BJ (cell line): ENCODE measurements at regions not wholly inside any gene's neighbourhood (a gene's known extent, or its start where the extent isn't known, plus 50 kb on each side); places are given as distances from the start of the nearest gene placed in this dataset.
A peak's percentile ranks its signal among the peaks of the same experiment; 100 is the strongest.
"Not testable (repeated sequence)": the region's sequence is repeated elsewhere in the genome, so short reads cannot be mapped to it uniquely, and the experiment has no call there.

Source experiments
- CTCF ChIA-PET: fragments of 350-600 bp; formaldehyde crosslinking; extraction: SDS; loops from one replicate; lab custom pipeline; 2021; ENCODE audit warnings: antibody characterized with exemption, inconsistent platforms; lab: Yijun Ruan, JAX
- POLR2A ChIA-PET: fragments of 300-600 bp; sonication (Branson Sonifier 250); formaldehyde crosslinking; extraction: SDS; loops from one replicate; lab custom pipeline; 2021; ENCODE audit warnings: antibody characterized with exemption; lab: Charles Lee
- DNase-seq: peaks from one replicate; pipeline ENCODE4 v3.0.0-alpha.2; 2011; ENCODE audit warnings: low read depth
- H3K27me3 ChIP-seq: 2 replicates; pipeline ENCODE4 v1.6.0; 2011; ENCODE audit warnings: low read length; ENCODE audit not compliant: control insufficient read depth, insufficient read depth
- H3K36me3 ChIP-seq: 2 replicates; pipeline ENCODE4 v1.5.1; 2011; ENCODE audit warnings: low read length; ENCODE audit not compliant: control insufficient read depth, insufficient read depth
- H3K4me3 ChIP-seq: 2 replicates; pipeline ENCODE4 v1.5.1; 2011; ENCODE audit warnings: low read depth, mild to moderate bottlenecking, control low read depth, low read length
- CTCF ChIP-seq: IDR thresholded peaks from 2 replicates; pipeline ENCODE4 v1.5.1; 2011; ENCODE audit warnings: low read depth, mild to moderate bottlenecking, control low read depth, inconsistent platforms, low read length, moderate library complexity; ENCODE audit not compliant: insufficient read depth

GRCh38 chr12:20089077-20089476 lies 279.3 kb upstream of the PDE3A start:
- Histone ChIP-seq H3K27me3 (no peaks in the 10 kb centered on the region), H3K4me3 (no peak overlapping the region), H3K36me3 (no peaks in the 10 kb centered on the region)
- ChIA-PET POLR2A (interaction anchor here (0.7 kb wide), 1 partner anchor 49 kb away, joined by 4 read pairs; no protein-coding TSS in a partner anchor), CTCF (interaction anchor here (1.1 kb wide), 1 partner anchor 14 kb away, joined by 3 read pairs; no protein-coding TSS in a partner anchor)
- TF ChIP-seq CTCF = no peak
- no peak for DNase-seq

- CTCF ChIA-PET, H3K4me3 ChIP-seq, H3K36me3 ChIP-seq, H3K27me3 ChIP-seq, DNase-seq, POLR2A ChIA-PET: not testable (repeated sequence)
Observed at GRCh38 chr12:20093190-20093810, 275.0 kb upstream of the PDE3A start.

GRCh38 chr12:20096430-20096829 lies 271.9 kb upstream of the PDE3A start:
- POLR2A ChIA-PET = no interaction called here
- no peaks in the 10 kb centered on the region for H3K27me3 ChIP-seq
- no peak for DNase-seq

GRCh38 chr12:20097626-20098025 lies 270.7 kb upstream of the PDE3A start:
- DNase-seq = peak; percentile 7
- H3K27me3 ChIP-seq = no peaks in the 10 kb centered on the region
- H3K36me3 ChIP-seq = no peaks in the 10 kb centered on the region
- ChIA-PET POLR2A (no interaction called here), CTCF (interaction anchor here (0.6 kb wide), 1 partner anchor 560 kb away, joined by 3 read pairs; no protein-coding TSS in a partner anchor)
- TF ChIP-seq CTCF = no peak
- H3K4me3 ChIP-seq = no peak overlapping the region

More at GRCh38 chr12:20096430-20096829, 271.9 kb upstream of the PDE3A start:
- Histone ChIP-seq H3K36me3 (no peaks in the 10 kb centered on the region), H3K4me3 (no peak overlapping the region)
- TF ChIP-seq CTCF = no peak
- CTCF ChIA-PET = interaction anchor here (0.6 kb wide), 1 partner anchor 87 kb away, joined by 3 read pairs; no protein-coding TSS in a partner anchor

- TF ChIP-seq CTCF = no peak
- POLR2A ChIA-PET = no interaction called here
- Histone ChIP-seq H3K4me3 (no peak overlapping the region), H3K27me3 (no peaks in the 10 kb centered on the region), H3K36me3 (no peaks in the 10 kb centered on the region)
- CTCF ChIA-PET = no interaction called here
- DNase-seq = no peak
Observed at GRCh38 chr12:20099395-20100183, 268.7 kb upstream of the PDE3A start.
